ENCODE measurements at regions not wholly inside any gene's neighbourhood (a gene's known extent, or its start where the extent isn't known, plus 50 kb on each side); places are given as distances from the start of the nearest gene placed in this dataset.
"Not testable (repeated sequence)": the region's sequence is repeated elsewhere in the genome, so short reads cannot be mapped to it uniquely, and the experiment has no call there.

- no peak for ATAC-seq
- intact Hi-C loops (cut with DNase I), result no loop called here
- Histone ChIP-seq H3K4me3 (ENCODE audit: low read length) (no peak overlapping the region), H3K9me3 (ENCODE audit: control insufficient read depth, low read length) (no peaks in the 10 kb centered on the region), H3K27ac (ENCODE audit: low read length) (no peak overlapping the region), H3K4me1 (ENCODE audit: control insufficient read depth, insufficient read depth, low read length) (no peaks in the 10 kb centered on the region), H3K27me3 (ENCODE audit: control insufficient read depth, insufficient read depth) (no peaks in the 10 kb centered on the region)
- WGBS, result 55% methylated on average over 2 of the region's 2 CpGs
- no peak for DNase-seq
Observed at GRCh38 chr7:131786204-131786603, 229.8 kb upstream of the PODXL start.

GRCh38 chr7:131778601-131779000 lies 222.2 kb upstream of the PODXL start:
- WGBS, result 94% methylated on average over 2 of the region's 2 CpGs
- no peaks in the 10 kb centered on the region for H3K9me3 ChIP-seq (ENCODE audit: control insufficient read depth, low read length)
- ATAC-seq, result no peak
- H3K27ac ChIP-seq (ENCODE audit: low read length), result no peak overlapping the region
- no peaks in the 10 kb centered on the region for H3K4me1 ChIP-seq (ENCODE audit: control insufficient read depth, insufficient read depth, low read length)
- no peaks in the 10 kb centered on the region for H3K27me3 ChIP-seq (ENCODE audit: control insufficient read depth, insufficient read depth)
- intact Hi-C loops (cut with DNase I), result no loop called here
- DNase-seq, result no peak
- no peak overlapping the region for H3K4me3 ChIP-seq (ENCODE audit: low read length)

- ATAC-seq (no peak), DNase-seq (no peak)
- Histone ChIP-seq H3K4me3 (ENCODE audit: low read length) (no peak overlapping the region), H3K4me1 (ENCODE audit: control insufficient read depth, insufficient read depth, low read length) (no peaks in the 10 kb centered on the region), H3K9me3 (ENCODE audit: control insufficient read depth, low read length) (no peaks in the 10 kb centered on the region), H3K27ac (ENCODE audit: low read length) (no peak overlapping the region), H3K27me3 (ENCODE audit: control insufficient read depth, insufficient read depth) (no peaks in the 10 kb centered on the region)
- intact Hi-C loops (cut with DNase I), result no loop called here
- WGBS, result 65% methylated on average over 10 of the region's 10 CpGs
Observed at GRCh38 chr7:131774419-131775220, 218.2 kb upstream of the PODXL start.

GRCh38 chr7:131773413-131773812 lies 217.0 kb upstream of the PODXL start:
- no peaks in the 10 kb centered on the region for H3K27me3 ChIP-seq (ENCODE audit: control insufficient read depth, insufficient read depth)
- H3K4me3 ChIP-seq (ENCODE audit: low read length), result no peak overlapping the region
- H3K4me1 ChIP-seq (ENCODE audit: control insufficient read depth, insufficient read depth, low read length), result no peaks in the 10 kb centered on the region
- 34% methylated on average over 2 of the region's 2 CpGs for WGBS
- no peak overlapping the region for H3K27ac ChIP-seq (ENCODE audit: low read length)
- H3K9me3 ChIP-seq (ENCODE audit: control insufficient read depth, low read length), result no peaks in the 10 kb centered on the region
- no peak for ATAC-seq
- intact Hi-C loops (cut with DNase I), result no loop called here
- no peak for DNase-seq

GRCh38 chr7:131769241-131769640 lies 212.8 kb upstream of the PODXL start:
- WGBS, result 54% methylated on average over 2 of the region's 2 CpGs
- Histone ChIP-seq H3K9me3 (ENCODE audit: control insufficient read depth, low read length) (no peaks in the 10 kb centered on the region), H3K27ac (ENCODE audit: low read length) (no peak overlapping the region), H3K27me3 (ENCODE audit: control insufficient read depth, insufficient read depth) (no peaks in the 10 kb centered on the region), H3K4me1 (ENCODE audit: control insufficient read depth, insufficient read depth, low read length) (no peaks in the 10 kb centered on the region), H3K4me3 (ENCODE audit: low read length) (no peak overlapping the region)
- DNase-seq, result no peak
- ATAC-seq, result no peak
- intact Hi-C loops (cut with DNase I), result no loop called here

- no peak overlapping the region for H3K4me3 ChIP-seq (ENCODE audit: low read length)
- intact Hi-C loops (cut with DNase I), result no loop called here
- no peak for ATAC-seq
- no peaks in the 10 kb centered on the region for H3K4me1 ChIP-seq (ENCODE audit: control insufficient read depth, insufficient read depth, low read length)
- H3K27me3 ChIP-seq (ENCODE audit: control insufficient read depth, insufficient read depth), result no peaks in the 10 kb centered on the region
- DNase-seq, result no peak
- H3K27ac ChIP-seq (ENCODE audit: low read length), result no peak overlapping the region
- 88% methylated on average over 5 of the region's 5 CpGs for WGBS
- H3K9me3 ChIP-seq (ENCODE audit: control insufficient read depth, low read length), result no peaks in the 10 kb centered on the region
Observed at GRCh38 chr7:131767591-131767990, 211.2 kb upstream of the PODXL start.

GRCh38 chr7:131765575-131765974 lies 209.1 kb upstream of the PODXL start:
- no peaks in the 10 kb centered on the region for H3K4me1 ChIP-seq (ENCODE audit: control insufficient read depth, insufficient read depth, low read length)
- no peak overlapping the region for H3K4me3 ChIP-seq (ENCODE audit: low read length)
- ATAC-seq (no peak), DNase-seq (no peak)
- intact Hi-C loops (cut with DNase I), result no loop called here
- H3K9me3 ChIP-seq (ENCODE audit: control insufficient read depth, low read length), result no peaks in the 10 kb centered on the region
- H3K27ac ChIP-seq (ENCODE audit: low read length), result no peak overlapping the region
- WGBS, result 49% methylated on average over 2 of the region's 2 CpGs
- no peaks in the 10 kb centered on the region for H3K27me3 ChIP-seq (ENCODE audit: control insufficient read depth, insufficient read depth)

- no peaks in the 10 kb centered on the region for H3K9me3 ChIP-seq (ENCODE audit: control insufficient read depth, low read length)
- ATAC-seq (no peak), DNase-seq (no peak)
- H3K4me3 ChIP-seq (ENCODE audit: low read length), result no peak overlapping the region
- H3K27me3 ChIP-seq (ENCODE audit: control insufficient read depth, insufficient read depth), result no peaks in the 10 kb centered on the region
- H3K4me1 ChIP-seq (ENCODE audit: control insufficient read depth, insufficient read depth, low read length), result no peaks in the 10 kb centered on the region
- intact Hi-C loops (cut with DNase I), result no loop called here
- H3K27ac ChIP-seq (ENCODE audit: low read length), result no peak overlapping the region
- WGBS, result 70% methylated on average over 13 of the region's 13 CpGs
Observed at GRCh38 chr7:131764143-131764775, 207.8 kb upstream of the PODXL start.

GRCh38 chr7:131762753-131763152 lies 206.3 kb upstream of the PODXL start:
- ATAC-seq, result no peak
- H3K27ac ChIP-seq (ENCODE audit: low read length), result no peak overlapping the region
- intact Hi-C loops (cut with DNase I), result no loop called here

GRCh38 chr7:131755801-131756200 lies 199.4 kb upstream of the PODXL start:
- H3K27ac ChIP-seq (ENCODE audit: low read length); H3K4me3 ChIP-seq (ENCODE audit: low read length); H3K27me3 ChIP-seq (ENCODE audit: control insufficient read depth, insufficient read depth); DNase-seq; intact Hi-C loops (cut with DNase I); ATAC-seq; H3K4me1 ChIP-seq (ENCODE audit: control insufficient read depth, insufficient read depth, low read length); H3K9me3 ChIP-seq (ENCODE audit: control insufficient read depth, low read length): not testable (repeated sequence)
- WGBS, result 95% methylated on average over 28 of the region's 28 CpGs

More at GRCh38 chr7:131762753-131763152, 206.3 kb upstream of the PODXL start:
- no peaks in the 10 kb centered on the region for H3K9me3 ChIP-seq (ENCODE audit: control insufficient read depth, low read length)
- H3K27me3 ChIP-seq (ENCODE audit: control insufficient read depth, insufficient read depth), result no peaks in the 10 kb centered on the region
- no peaks in the 10 kb centered on the region for H3K4me1 ChIP-seq (ENCODE audit: control insufficient read depth, insufficient read depth, low read length)
- 77% methylated on average over 2 of the region's 2 CpGs for WGBS
- no peak overlapping the region for H3K4me3 ChIP-seq (ENCODE audit: low read length)
- no peak for DNase-seq

- intact Hi-C loops (cut with DNase I), result no loop called here
- Histone ChIP-seq H3K27me3 (ENCODE audit: control insufficient read depth, insufficient read depth) (no peaks in the 10 kb centered on the region), H3K27ac (ENCODE audit: low read length) (no peak overlapping the region), H3K4me3 (ENCODE audit: low read length) (no peak overlapping the region), H3K4me1 (ENCODE audit: control insufficient read depth, insufficient read depth, low read length) (no peaks in the 10 kb centered on the region), H3K9me3 (ENCODE audit: control insufficient read depth, low read length) (no peaks in the 10 kb centered on the region)
- ATAC-seq, result no peak
- 50% methylated on average over 11 of the region's 11 CpGs for WGBS
- no peak for DNase-seq
Observed at GRCh38 chr7:131753620-131754222, 197.3 kb upstream of the PODXL start.

Data from right cardiac atrium (tissue), 5 donors.